K562 (cell line): ENCODE measurements at regions not wholly inside any gene's neighbourhood (a gene's known extent, or its start where the extent isn't known, plus 50 kb on each side); places are given as distances from the start of the nearest gene placed in this dataset.

ENCODE experiments used
- ATAC-seq: fragments of 200-7000 bp; cut with Tn5 transposase; 3 replicates; pipeline ENCODE4 v1.9.1; 2020; ENCODE audit warnings: moderate library complexity
- BruUV-seq: library from RNA; stranded (reverse); fragments of 400-500 nt; replicated peaks from 2 replicates; lab custom pipeline; 2021; lab: Mats Ljungman, UMichigan
- CTCF ChIA-PET: fragments of 300-600 bp; formaldehyde crosslinking; extraction: SDS; loops from one replicate; lab custom pipeline; 2021; ENCODE audit warnings: low intra/inter-chr PET ratio; lab: Yijun Ruan, JAX
- POLR2A ChIA-PET: fragments of 300-600, 350-650 bp; sonication (Branson Sonifier 250); formaldehyde crosslinking; extraction: SDS; loops from one replicate; lab custom pipeline; 2021; ENCODE audit warnings: antibody characterized with exemption, inconsistent platforms; lab: Yijun Ruan, JAX
- DNase-seq, 4 experiments: peaks; one replicate each; pipeline versions ENCODE4 v3.0.0 to v3.0.0-alpha.2; 2011 to 2018; ENCODE audit warnings: low spot score in 3 of 4, mixed read lengths in 3 of 4; ENCODE audit errors: extremely low read depth in 1 of 4
- FAIRE-seq: peaks from 2 replicates; lab custom pipeline; 2011; peaks lifted over from hg19 to GRCh38; lab: Jason Lieb, UNC
- H2AFZ ChIP-seq: 2 replicates; pipeline ENCODE4 v1.6.0; 2011; ENCODE audit warnings: low read depth, low read length, control low read depth, inconsistent platforms
- H3K27ac ChIP-seq: fragments of 200-600 bp; 3 replicates; pipeline ENCODE4 v1.8.0; 2011; ENCODE audit warnings: low read depth, mild to moderate bottlenecking, control low read depth, inconsistent platforms, low read length, moderate library complexity, mixed read lengths; ENCODE audit errors: extremely low read depth
- H3K27me3 ChIP-seq, 2 experiments: fragments of 300-600 bp in 1 of 2; 2 replicates in 1 of 2; 3 replicates in 1 of 2; pipeline versions ENCODE4 v1.6.0 to v1.8.0; 2011; ENCODE audit warnings: inconsistent platforms in 2 of 2, low read length in 2 of 2, mild to moderate bottlenecking in 1 of 2, mixed read lengths in 1 of 2, moderate library complexity in 1 of 2; ENCODE audit not compliant: control insufficient read depth in 2 of 2, insufficient read depth in 2 of 2
- H3K36me3 ChIP-seq: fragments of 300-600 bp; 3 replicates; pipeline ENCODE4 v1.8.0; 2011; ENCODE audit warnings: mild to moderate bottlenecking, low read length, inconsistent platforms; ENCODE audit not compliant: control insufficient read depth, insufficient read depth
- H3K4me1 ChIP-seq, 2 experiments: fragments of 200-600 bp in 1 of 2; replicated peaks in 1 of 2; 2 replicates in 1 of 2; 3 replicates in 1 of 2; pipeline versions ENCODE4 v1.5.1 to v1.8.0; 2011; ENCODE audit warnings: inconsistent platforms in 2 of 2, low read length in 2 of 2, mild to moderate bottlenecking in 1 of 2, mixed read lengths in 1 of 2, moderate library complexity in 1 of 2; ENCODE audit not compliant: control insufficient read depth in 2 of 2, insufficient read depth in 2 of 2
- H3K4me2 ChIP-seq: 2 replicates; pipeline ENCODE4 v1.6.1; 2011; ENCODE audit warnings: low read length, control low read depth, inconsistent platforms, mixed read lengths; ENCODE audit not compliant: insufficient read depth
- H3K4me3 ChIP-seq: fragments of 200-600 bp; sonication (generic), shearing (Covaris generic); 2 replicates; pipeline ENCODE4 v1.5.1; 2016; ENCODE audit warnings: control low read depth, inconsistent platforms
- H3K79me2 ChIP-seq: fragments of 200-600 bp; 3 replicates; pipeline ENCODE4 v1.8.0; 2011; ENCODE audit warnings: low read length, inconsistent platforms; ENCODE audit not compliant: control insufficient read depth, insufficient read depth
- H3K9ac ChIP-seq, 2 experiments: 2 replicates each; pipeline versions ENCODE4 v1.6.0 to v1.6.1; 2011; ENCODE audit warnings: low read depth in 2 of 2, low read length in 2 of 2, control low read depth in 1 of 2, inconsistent platforms in 1 of 2, mild to moderate bottlenecking in 1 of 2, mixed read lengths in 1 of 2; ENCODE audit not compliant: insufficient read depth in 1 of 2
- H3K9me1 ChIP-seq: one replicate; pipeline ENCODE4 v1.6.0; 2011; ENCODE audit warnings: inconsistent platforms, mild to moderate bottlenecking, low read length, moderate library complexity; ENCODE audit not compliant: control insufficient read depth, insufficient read depth
- H3K9me3 ChIP-seq: replicated peaks from 2 replicates; pipeline ENCODE4 v1.5.1; 2011; ENCODE audit warnings: low read depth, low read length, inconsistent platforms; ENCODE audit not compliant: control insufficient read depth, insufficient read depth
- H4K20me1 ChIP-seq: replicated peaks from 2 replicates; pipeline ENCODE4 v1.6.1; 2011; ENCODE audit warnings: low read length, inconsistent platforms, mixed read lengths; ENCODE audit not compliant: control insufficient read depth, insufficient read depth
- BCL6 ChIP-seq: fragments of 250-450 bp; sonication (Bioruptor Pico); IDR thresholded peaks from 2 replicates; pipeline ENCODE4 v1.4.0; 2020
- BRD9 ChIP-seq: fragments of 450-650 bp; IDR thresholded peaks from 2 replicates; pipeline ENCODE4 v1.6.1; 2018; ENCODE audit warnings: low read depth; ENCODE audit not compliant: partially characterized antibody
- DMBX1 ChIP-seq: fragments of 250-450 bp; sonication (Bioruptor Pico); IDR thresholded peaks from 2 replicates; pipeline ENCODE4 v1.8.0; 2022; ENCODE audit warnings: inconsistent platforms, mild to moderate bottlenecking, moderate library complexity, borderline replicate concordance
- ELF4 ChIP-seq: fragments of 450-650 bp; formaldehyde crosslinking; IDR thresholded peaks from 2 replicates; pipeline ENCODE4 v1.4.0; 2022; ENCODE audit warnings: missing genetic modification characterization
- FOXK1 ChIP-seq: sonication (generic); formaldehyde crosslinking; IDR thresholded peaks from 2 replicates; pipeline ENCODE4 v1.8.0; 2022; ENCODE audit warnings: missing genetic modification reagents, mild to moderate bottlenecking, borderline replicate concordance
- GTF2E2 ChIP-seq: fragments of 200-800 bp; sonication (Bioruptor generic); IDR thresholded peaks from 2 replicates; pipeline ENCODE4 v1.6.1; 2016; ENCODE audit warnings: missing genetic modification characterization, missing compliant biosample characterization
- JUND ChIP-seq, 2 experiments: IDR thresholded peaks; 2 replicates in 1 of 2; 3 replicates in 1 of 2; pipeline ENCODE4 v1.6.1; 2011; ENCODE audit warnings: borderline replicate concordance in 2 of 2, low read depth in 2 of 2, low read length in 2 of 2, improper control_type of control experiment in 1 of 2, missing biosample characterization in 1 of 2, missing genetic modification characterization in 1 of 2, missing genetic modification reagents in 1 of 2
- NEUROD1 ChIP-seq: fragments of 150-350 bp; IDR thresholded peaks from 2 replicates; pipeline ENCODE4 v1.6.1; 2014; ENCODE audit warnings: borderline replicate concordance, low read length, low read depth; ENCODE audit not compliant: partially characterized antibody
- NUFIP1 ChIP-seq: fragments of 450-650 bp; IDR thresholded peaks from 2 replicates; pipeline ENCODE4 v1.6.1; 2018; ENCODE audit not compliant: partially characterized antibody
- SMAD4 ChIP-seq: fragments of 250-450 bp; sonication (Bioruptor Pico); conservative IDR thresholded peaks from 2 replicates; pipeline ENCODE4 v1.8.0; 2021; ENCODE audit warnings: inconsistent platforms, mild to moderate bottlenecking, moderate library complexity
- USF1 ChIP-seq: sonication (generic); formaldehyde crosslinking; IDR thresholded peaks from 2 replicates; pipeline ENCODE4 v1.9.0; 2022; ENCODE audit warnings: mild to moderate bottlenecking, missing genetic modification reagents
- ZBTB11 ChIP-seq, 3 experiments: fragments of 200-800 bp in 1 of 3; fragments of 250-450 bp in 1 of 3; fragments of 450-650 bp in 1 of 3; sonication (Bioruptor Pico) in 1 of 3; sonication (Bioruptor generic) in 1 of 3; formaldehyde crosslinking in 1 of 3; IDR thresholded peaks; 2 replicates each; pipeline versions ENCODE4 v1.6.1 to v1.8.0; 2016 to 2022; ENCODE audit warnings: mild to moderate bottlenecking in 2 of 3, missing genetic modification characterization in 2 of 3, missing compliant biosample characterization in 1 of 3, moderate library complexity in 1 of 3
- ZFX ChIP-seq: sonication (generic); formaldehyde crosslinking; IDR thresholded peaks from 2 replicates; pipeline ENCODE4 v1.8.0; 2022; ENCODE audit warnings: mild to moderate bottlenecking, missing genetic modification reagents, moderate library complexity
- ZNF184 ChIP-seq: sonication (generic); formaldehyde crosslinking; IDR thresholded peaks from 2 replicates; pipeline ENCODE4 v1.5.0; 2020; ENCODE audit warnings: missing genetic modification reagents
- WGBS: fragments of 100-300 bp; shearing (Covaris generic); methylation state at CpG from one replicate; pipeline ENCODE4 v1.1.6; 2016; ENCODE audit warnings: low coverage, mixed read lengths; ENCODE audit not compliant: insufficient coverage; ENCODE audit errors: missing lambda C conversion rate; 5-methylcytosine and 5-hydroxymethylcytosine counted together
- in situ Hi-C: fragments of 300-500 bp; cut with MboI; formaldehyde crosslinking; loops from 4 replicates; pipeline ENCODE4 v1.15.0; 2018; ENCODE audit warnings: inconsistent platforms, mixed read lengths
- intact Hi-C: fragments of 100-400 bp; cut with micrococcal nuclease; formaldehyde crosslinking; loops from 2 replicates; pipeline ENCODE4 v1.14.2; 2022

GRCh38 chr3:171979081-171979480 is 60.3 kb upstream of the FNDC3B start:
- no peak overlapping the region for H3K27ac ChIP-seq

More at GRCh38 chr3:171979081-171979480, 60.3 kb upstream of the FNDC3B start:
- Histone ChIP-seq H3K36me3 (no peaks in the 10 kb centered on the region), H2AFZ (peak overlapping the region; percentile 48), H3K4me2 (no peak overlapping the region), H3K9me3 (no peaks in the 10 kb centered on the region), H3K9me1 (no peaks in the 10 kb centered on the region), H3K9ac (no peak overlapping the region), H3K4me3 (no peak overlapping the region), H3K27me3 (no peaks in the 10 kb centered on the region)
- ATAC-seq (no peak), FAIRE-seq (no peak), DNase-seq (no peak)
- BruUV-seq = no TSS peak
- CTCF ChIA-PET = no interaction called here
- POLR2A ChIA-PET = interaction anchor here (0.6 kb wide), 1 partner anchor 114 kb away, joined by 3 read pairs; no protein-coding TSS in a partner anchor
- TF ChIP-seq FOXK1 (CRISPR knock-in tag) (0 out of 2 replicates have a peak, but pooled peaks have one; percentile 43), JUND (IDR thresholded peaks at IDR 0.05; ENCODE audit: borderline replicate concordance, low read depth, low read length) (no peak), JUND (tag; IDR thresholded peaks at IDR 0.05; ENCODE audit: borderline replicate concordance, low read depth, low read length) (no peak), USF1 (CRISPR knock-in tag) (0 out of 2 replicates have a peak, but pooled peaks have one; percentile 19), DMBX1 (CRISPR knock-in tag) (peak; percentile 23; the same call in 1 of the 2 replicates), GTF2E2 (tag) (no peak), ZBTB11 (CRISPR knock-in tag; IDR thresholded peaks at IDR 0.05) (no peak), NUFIP1 (no peak), NEUROD1 (no peak), ELF4 (CRISPR knock-in tag) (no peak), BRD9 (no peak), SMAD4 (CRISPR knock-in tag) (0 out of 2 replicates have a peak, but pooled peaks have one; percentile 38), ZFX (CRISPR knock-in tag) (no peak), BCL6 (CRISPR knock-in tag) (no peak), ZNF184 (CRISPR knock-in tag) (no peak)
- TF ChIP-seq, all 486 proteins: peak for 4
- H4K20me1 ChIP-seq = no peaks in the 10 kb centered on the region
- intact Hi-C loops = no loop called here
- H3K79me2 ChIP-seq = no peaks in the 10 kb centered on the region
- WGBS = 83% methylated on average over 8 of the region's 8 CpGs
- in situ Hi-C loops = loop anchor here (5.0 kb wide), 1 partner anchor 48 kb away; no protein-coding TSS in a partner anchor
- peaks cover 0 to 58% of the 10 kb centered on the region in 2 experiments; a peak in 3 of 5 replicates for H3K4me1 ChIP-seq
